ENCODE measurements at regions not wholly inside any gene's neighbourhood (a gene's known extent, or its start where the extent isn't known, plus 50 kb on each side); places are given as distances from the start of the nearest gene placed in this dataset.
A peak's percentile ranks its signal among the peaks of the same experiment; 100 is the strongest.
"Not testable (repeated sequence)": the region's sequence is repeated elsewhere in the genome, so short reads cannot be mapped to it uniquely, and the experiment has no call there.

- FAIRE-seq, result no peak
Observed at GRCh38 chr5:56685503-56686217, 129.7 kb upstream of the MAP3K1 start.

DNA sequence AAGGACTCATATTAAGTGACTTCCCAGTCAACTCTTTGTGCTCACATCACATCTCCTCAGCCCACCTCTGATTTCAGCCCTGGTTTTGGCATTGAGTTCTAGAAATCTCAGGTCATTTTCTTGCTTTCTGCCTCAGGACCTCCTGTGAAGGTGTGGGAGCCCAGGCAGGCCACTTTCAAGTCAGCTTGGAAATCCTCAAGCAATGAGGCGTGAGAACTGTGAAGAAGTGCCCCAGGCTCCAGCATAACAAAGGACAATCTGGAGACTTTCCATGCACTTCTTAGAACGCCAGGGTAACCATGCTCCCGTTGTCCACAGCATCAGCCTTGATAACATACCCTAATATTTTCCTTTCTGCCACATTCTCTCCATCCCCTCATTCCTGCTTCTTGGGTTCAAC is 131.2 kb upstream of the MAP3K1 start:
- FAIRE-seq, result no peak

DNA sequence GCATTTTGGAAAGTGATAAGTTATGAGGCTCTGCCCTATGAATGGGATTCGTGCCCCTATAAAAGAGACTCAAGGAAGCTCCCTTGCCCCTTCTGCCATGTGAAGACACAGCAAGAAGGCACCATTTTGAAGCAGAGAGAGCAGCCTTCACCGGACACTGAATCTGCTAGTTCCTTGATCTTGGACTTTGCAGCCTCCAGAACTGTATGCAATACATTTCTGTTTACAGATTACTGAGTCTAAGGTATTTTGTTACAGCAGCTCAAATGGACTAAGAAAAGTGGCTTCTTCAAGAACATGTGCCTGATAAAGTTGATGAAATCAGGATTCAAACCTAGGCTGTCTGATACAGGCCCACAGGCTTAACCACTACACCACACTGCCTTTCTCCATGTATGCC is 131.6 kb upstream of the MAP3K1 start:
- no peak for FAIRE-seq

DNA sequence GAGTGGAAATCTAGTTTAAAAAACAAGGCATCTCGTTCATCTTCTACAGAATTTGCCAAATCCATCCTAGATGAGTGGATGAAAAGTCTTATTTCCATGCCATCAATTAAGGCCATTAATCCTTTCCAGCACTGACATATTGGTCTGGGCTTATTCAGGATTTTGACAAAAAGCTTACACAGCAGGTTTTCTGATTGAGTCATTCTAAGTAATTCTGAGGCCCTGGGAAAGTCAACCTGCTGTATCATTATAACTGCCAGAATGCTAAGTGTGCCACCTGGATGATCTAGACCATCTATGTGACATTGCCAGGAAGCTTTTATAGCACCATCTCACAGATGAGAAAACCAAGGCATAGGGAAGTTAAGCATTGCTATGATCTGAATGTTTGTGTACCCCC is 132.1 kb upstream of the MAP3K1 start:
- FAIRE-seq, result no peak

DNA sequence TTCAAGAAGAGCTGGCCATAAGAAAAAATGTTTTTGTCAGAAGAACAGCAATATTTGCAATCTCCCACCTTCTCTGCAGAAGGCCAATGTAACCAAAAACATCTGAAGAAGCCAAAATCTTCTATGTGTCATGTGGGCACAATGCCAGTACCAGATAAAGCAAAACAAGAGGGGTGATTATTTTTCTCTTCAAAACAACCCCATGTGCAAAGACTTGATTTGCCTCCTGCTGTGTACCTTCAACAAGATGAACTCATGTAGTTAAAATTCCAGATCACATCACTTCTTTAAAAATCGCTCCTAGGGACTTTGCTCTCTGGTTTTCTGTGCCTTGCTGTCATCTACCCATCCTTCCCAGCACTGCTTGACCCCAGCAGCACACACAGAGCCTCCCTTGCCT is 134.0 kb upstream of the MAP3K1 start:
- no peak for FAIRE-seq

DNA sequence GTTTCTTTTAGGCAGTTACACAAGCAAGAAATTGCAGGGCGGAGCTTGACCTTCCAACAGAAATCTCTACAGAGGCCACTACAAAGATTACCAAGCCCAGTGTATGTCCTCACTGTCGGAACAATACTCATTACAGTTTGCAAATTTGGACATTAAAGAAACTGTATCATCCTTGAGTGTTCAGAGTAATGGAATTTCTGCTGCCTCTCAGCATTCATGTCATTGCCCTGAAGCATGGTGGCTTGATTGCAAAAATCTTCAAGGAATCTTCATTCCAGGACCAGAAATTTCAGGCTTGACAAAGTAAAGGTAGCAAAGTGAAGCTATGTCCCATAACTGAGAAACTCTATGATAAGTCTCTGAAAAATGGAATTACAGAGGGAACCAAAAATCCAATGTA is 134.6 kb upstream of the MAP3K1 start:
- no peak for FAIRE-seq

DNA sequence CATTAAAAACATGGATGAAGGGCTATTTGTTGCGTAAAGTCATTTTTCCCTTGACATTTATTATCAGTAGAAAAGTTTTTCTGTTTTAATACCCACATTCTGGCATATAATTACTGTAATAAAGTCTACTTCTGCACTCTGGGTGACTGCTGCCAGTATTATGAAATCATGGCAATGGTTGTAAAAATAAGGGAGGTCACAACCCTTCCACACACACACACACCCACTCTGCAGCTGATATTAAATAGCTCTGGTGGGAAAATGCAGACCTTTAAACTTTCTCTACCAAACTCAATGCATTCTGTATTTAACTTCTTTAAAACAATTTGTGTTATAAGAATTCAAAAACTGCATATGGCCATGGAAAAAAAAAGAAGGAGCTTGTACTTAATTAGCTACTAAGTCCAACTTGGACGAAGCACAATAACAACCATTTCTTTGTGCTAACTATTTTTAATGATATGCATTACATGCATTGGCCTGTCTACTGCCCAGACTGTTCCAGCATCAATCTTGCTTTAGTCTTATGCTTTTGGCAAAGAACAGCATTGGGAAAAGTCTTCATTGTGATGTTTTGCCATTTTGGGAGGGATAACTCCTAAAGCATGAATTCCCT is 137.6 kb upstream of the MAP3K1 start:
- no peak for FAIRE-seq

- FAIRE-seq, result no peak
Observed at GRCh38 chr5:56676091-56676768, 139.1 kb upstream of the MAP3K1 start.

GRCh38 chr5:56674441-56674840 is 140.9 kb upstream of the MAP3K1 start:
- no peak for FAIRE-seq

- no peak for FAIRE-seq
Observed at GRCh38 chr5:56673171-56673570, 142.2 kb upstream of the MAP3K1 start.

GRCh38 chr5:56671571-56671970 is 143.8 kb upstream of the MAP3K1 start:
- FAIRE-seq, result no peak

- no peak for FAIRE-seq
Observed at GRCh38 chr5:56670916-56671315, 144.4 kb upstream of the MAP3K1 start.

DNA sequence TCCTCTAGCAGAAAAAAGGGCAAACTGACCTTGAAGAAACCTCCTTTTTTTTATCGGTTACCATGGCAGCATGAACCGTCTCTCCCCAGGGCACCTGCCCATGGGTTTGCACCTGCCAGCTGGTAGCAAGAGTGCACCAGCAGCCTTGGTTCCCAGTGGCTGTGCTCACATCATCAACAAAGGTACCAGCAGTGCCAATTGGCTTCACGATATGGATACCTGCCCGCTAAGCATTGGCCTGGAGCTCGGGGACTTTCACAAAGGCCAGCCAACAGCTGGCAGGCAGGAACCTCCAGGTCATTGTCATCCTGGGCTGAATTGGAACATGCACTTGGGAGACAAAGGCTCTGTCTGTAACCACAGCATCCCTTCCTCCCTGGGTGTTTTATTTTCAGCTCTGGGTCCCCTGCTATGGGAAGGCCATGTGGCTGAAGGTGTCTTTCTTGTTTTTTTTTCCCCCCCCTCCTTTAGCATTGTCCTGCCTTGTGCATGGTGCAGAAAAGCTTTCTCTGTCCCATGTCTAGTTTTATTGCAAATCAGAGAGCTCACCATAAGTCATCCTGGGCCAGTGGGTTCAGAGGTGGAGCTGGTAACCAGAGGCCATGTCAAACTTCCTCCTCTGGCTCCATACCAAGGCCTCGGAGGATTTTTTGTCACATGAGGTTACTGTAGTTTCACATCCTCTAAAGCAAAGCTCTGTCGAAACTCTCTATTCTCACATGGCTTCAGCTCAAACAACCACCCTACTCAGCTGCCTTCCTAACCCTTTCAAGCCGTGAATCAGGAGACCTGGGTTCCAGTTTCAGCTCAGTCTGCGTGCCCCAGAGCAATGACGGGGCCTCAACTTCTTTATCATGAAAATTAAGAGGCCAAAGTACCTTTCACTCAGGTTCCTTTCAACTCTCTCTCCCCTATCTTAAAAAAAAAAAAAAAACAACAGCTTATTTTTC is 145.5 kb upstream of the MAP3K1 start:
- FAIRE-seq, result no peak

DNA sequence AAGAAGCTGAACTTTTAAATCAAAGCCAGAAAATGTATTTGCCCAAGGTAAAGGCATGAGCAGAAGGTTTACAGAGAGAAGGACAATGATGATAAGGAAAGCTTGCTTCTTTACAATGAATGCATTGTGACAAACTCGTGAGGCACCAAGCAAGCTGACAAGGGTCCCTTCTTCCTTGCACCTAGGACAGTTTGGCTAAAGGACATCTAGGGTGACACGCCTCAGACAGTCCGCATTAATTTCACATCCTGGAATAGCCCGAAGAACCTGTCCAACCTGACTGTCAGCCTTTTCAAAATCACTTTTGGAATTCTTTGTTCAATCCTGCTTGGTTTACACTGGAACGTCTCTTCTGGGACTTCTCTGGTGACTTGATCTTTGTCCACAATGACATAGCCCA is 146.4 kb upstream of the MAP3K1 start:
- no peak for FAIRE-seq

DNA sequence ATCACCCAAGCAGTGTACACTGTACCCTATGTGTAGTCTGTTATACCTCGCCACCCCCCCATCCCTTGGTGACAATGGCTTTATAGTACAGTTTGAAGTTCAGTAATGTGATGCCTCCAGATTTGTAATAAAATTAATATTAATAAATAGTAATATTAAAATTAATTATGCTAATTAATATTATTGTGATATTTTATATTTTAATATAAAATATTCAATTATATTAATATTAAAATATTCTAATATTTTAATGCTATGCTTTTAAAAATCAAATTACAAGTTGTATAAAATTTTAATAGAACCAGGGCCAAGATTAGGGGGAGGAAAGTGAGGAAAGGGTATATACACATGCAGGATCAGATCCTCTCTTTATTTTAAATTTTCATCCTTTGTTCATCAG is 147.7 kb upstream of the MAP3K1 start:
- FAIRE-seq, result peak; percentile 11

- no peak for FAIRE-seq
Observed at GRCh38 chr5:56666901-56667300, 148.4 kb upstream of the MAP3K1 start.

DNA sequence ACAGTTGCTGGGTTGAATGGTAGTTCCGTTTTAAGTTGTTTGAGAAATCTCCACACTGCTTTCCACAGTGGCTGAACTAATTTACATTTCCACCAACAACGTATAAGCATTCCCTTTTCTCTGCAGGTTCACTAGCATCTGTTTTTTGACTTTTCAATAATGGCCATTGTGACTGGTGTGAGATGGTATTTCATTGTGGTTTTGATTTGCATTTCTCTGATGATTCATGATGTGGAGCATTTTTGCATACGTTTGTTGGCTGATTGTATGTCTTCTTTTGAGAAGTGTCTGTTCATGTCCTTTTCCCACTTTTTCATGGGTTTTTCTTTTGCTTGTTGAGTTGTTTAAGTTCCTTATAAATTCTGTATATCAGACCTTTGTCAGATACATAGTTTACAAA is 150.2 kb upstream of the MAP3K1 start:
- not testable (repeated sequence) for FAIRE-seq

GRCh38 chr5:56664025-56664424 is 151.3 kb upstream of the MAP3K1 start:
- FAIRE-seq, result no peak

- FAIRE-seq, result no peak
Observed at GRCh38 chr5:56663523-56663922, 151.8 kb upstream of the MAP3K1 start.

DNA sequence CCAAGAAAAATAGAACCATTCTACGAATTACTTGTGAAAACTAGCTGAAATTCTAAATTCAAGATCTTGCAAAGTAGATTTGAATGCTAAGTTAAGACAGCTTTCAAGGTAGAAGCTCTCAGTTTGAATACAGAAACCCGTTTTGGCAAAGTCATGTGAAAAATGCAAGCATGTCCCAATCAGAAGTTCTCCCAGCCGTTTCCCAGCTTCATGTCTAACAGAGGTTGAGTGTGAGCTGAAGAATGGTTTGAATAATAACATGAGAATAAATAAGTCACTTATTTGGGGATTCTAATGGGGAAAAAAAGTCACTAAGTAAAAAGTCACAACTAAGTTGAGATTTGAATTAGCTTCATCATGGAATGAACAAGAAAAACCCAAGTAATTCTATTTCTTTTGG is 152.5 kb upstream of the MAP3K1 start:
- no peak for FAIRE-seq

- no peak for FAIRE-seq
Observed at GRCh38 chr5:56659971-56660370, 155.4 kb upstream of the MAP3K1 start.

GRCh38 chr5:56658972-56659371 is 156.4 kb upstream of the MAP3K1 start:
- FAIRE-seq, result no peak

All from G401.6 (cell line).